ENCODE measurements at regions not wholly inside any gene's neighbourhood (a gene's known extent, or its start where the extent isn't known, plus 50 kb on each side); places are given as distances from the start of the nearest gene placed in this dataset.

- H3K9ac ChIP-seq (ENCODE audit: low read length) = no peak overlapping the region
- H3K9me3 ChIP-seq (ENCODE audit: low read length) = no peaks in the 10 kb centered on the region
- no peaks in the 10 kb centered on the region for H3K36me3 ChIP-seq (ENCODE audit: insufficient read depth, low read length)
- H3K4me1 ChIP-seq (ENCODE audit: insufficient read depth, low read length) = no peaks in the 10 kb centered on the region
- H3K4me3 ChIP-seq (ENCODE audit: low read depth in 1 of 2, low read length in 2 of 2) = no peak overlapping the region
- peaks cover 38 to 53% of the 10 kb centered on the region in 2 donors for H3K27me3 ChIP-seq (ENCODE audit: control insufficient read depth in 1 of 2, insufficient read depth in 2 of 2, low read length in 2 of 2)
- H3K27ac ChIP-seq (ENCODE audit: low read depth, low read length) = no peak overlapping the region
Observed at GRCh38 chr1:22352896-22353295, 98.8 kb upstream of the ZBTB40 start.

GRCh38 chr1:22359427-22359826, 92.2 kb upstream of the ZBTB40 start:
- H3K27ac ChIP-seq (ENCODE audit: low read depth, low read length) = no peak overlapping the region
- no peak overlapping the region for H3K4me3 ChIP-seq (ENCODE audit: low read depth in 1 of 2, low read length in 2 of 2)
- H3K36me3 ChIP-seq (ENCODE audit: insufficient read depth, low read length) = no peaks in the 10 kb centered on the region
- H3K9ac ChIP-seq (ENCODE audit: low read length) = no peak overlapping the region
- H3K9me3 ChIP-seq (ENCODE audit: low read length) = no peaks in the 10 kb centered on the region
- H3K27me3 ChIP-seq (ENCODE audit: control insufficient read depth in 1 of 2, insufficient read depth in 2 of 2, low read length in 2 of 2) = peaks cover 3 to 15% of the 10 kb centered on the region in 2 donors
- no peaks in the 10 kb centered on the region for H3K4me1 ChIP-seq (ENCODE audit: insufficient read depth, low read length)

GRCh38 chr1:22362626-22363402, 88.8 kb upstream of the ZBTB40 start:
- Histone ChIP-seq H3K4me1 (ENCODE audit: insufficient read depth, low read length) (no peaks in the 10 kb centered on the region), H3K4me3 (ENCODE audit: low read depth in 1 of 2, low read length in 2 of 2) (no peak overlapping the region), H3K9ac (ENCODE audit: low read length) (no peak overlapping the region), H3K9me3 (ENCODE audit: low read length) (no peaks in the 10 kb centered on the region), H3K27me3 (ENCODE audit: control insufficient read depth in 1 of 2, insufficient read depth in 2 of 2, low read length in 2 of 2) (peaks cover 0 to 9% of the 10 kb centered on the region in 2 donors), H3K27ac (ENCODE audit: low read depth, low read length) (no peak overlapping the region), H3K36me3 (ENCODE audit: insufficient read depth, low read length) (no peaks in the 10 kb centered on the region)

- no peaks in the 10 kb centered on the region for H3K36me3 ChIP-seq (ENCODE audit: insufficient read depth, low read length)
- H3K9me3 ChIP-seq (ENCODE audit: low read length) = no peaks in the 10 kb centered on the region
- no peaks in the 10 kb centered on the region for H3K4me1 ChIP-seq (ENCODE audit: insufficient read depth, low read length)
- H3K27ac ChIP-seq (ENCODE audit: low read depth, low read length) = no peak overlapping the region
- H3K27me3 ChIP-seq (ENCODE audit: control insufficient read depth in 1 of 2, insufficient read depth in 2 of 2, low read length in 2 of 2) = peaks cover 0 to 8% of the 10 kb centered on the region in 2 donors
- no peak overlapping the region for H3K9ac ChIP-seq (ENCODE audit: low read length)
- H3K4me3 ChIP-seq (ENCODE audit: low read depth in 1 of 2, low read length in 2 of 2) = no peak overlapping the region
Observed at GRCh38 chr1:22363403-22364325, 88.0 kb upstream of the ZBTB40 start.

- peaks cover 0 to 3% of the 10 kb centered on the region in 2 donors for H3K27me3 ChIP-seq (ENCODE audit: control insufficient read depth in 1 of 2, insufficient read depth in 2 of 2, low read length in 2 of 2)
- H3K36me3 ChIP-seq (ENCODE audit: insufficient read depth, low read length) = no peaks in the 10 kb centered on the region
- no peaks in the 10 kb centered on the region for H3K4me1 ChIP-seq (ENCODE audit: insufficient read depth, low read length)
- no peak overlapping the region for H3K9ac ChIP-seq (ENCODE audit: low read length)
- H3K9me3 ChIP-seq (ENCODE audit: low read length) = no peaks in the 10 kb centered on the region
- H3K4me3 ChIP-seq (ENCODE audit: low read depth in 1 of 2, low read length in 2 of 2) = no peak overlapping the region
- no peak overlapping the region for H3K27ac ChIP-seq (ENCODE audit: low read depth, low read length)
Observed at GRCh38 chr1:22364326-22364650, 87.4 kb upstream of the ZBTB40 start.

GRCh38 chr1:22364764-22365163, 86.9 kb upstream of the ZBTB40 start:
- Histone ChIP-seq H3K4me1 (ENCODE audit: insufficient read depth, low read length) (no peaks in the 10 kb centered on the region), H3K9ac (ENCODE audit: low read length) (no peak overlapping the region), H3K9me3 (ENCODE audit: low read length) (no peaks in the 10 kb centered on the region), H3K27ac (ENCODE audit: low read depth, low read length) (no peak overlapping the region), H3K27me3 (ENCODE audit: control insufficient read depth in 1 of 2, insufficient read depth in 2 of 2, low read length in 2 of 2) (peaks cover 0 to 3% of the 10 kb centered on the region in 2 donors), H3K36me3 (ENCODE audit: insufficient read depth, low read length) (no peaks in the 10 kb centered on the region), H3K4me3 (ENCODE audit: low read depth in 1 of 2, low read length in 2 of 2) (no peak overlapping the region)

GRCh38 chr1:22365331-22366295, 86.0 kb upstream of the ZBTB40 start:
- H3K9me3 ChIP-seq (ENCODE audit: low read length) = no peaks in the 10 kb centered on the region
- no peak overlapping the region for H3K4me3 ChIP-seq (ENCODE audit: low read depth in 1 of 2, low read length in 2 of 2)
- H3K36me3 ChIP-seq (ENCODE audit: insufficient read depth, low read length) = no peaks in the 10 kb centered on the region
- no peak overlapping the region for H3K9ac ChIP-seq (ENCODE audit: low read length)
- H3K27me3 ChIP-seq (ENCODE audit: control insufficient read depth in 1 of 2, insufficient read depth in 2 of 2, low read length in 2 of 2) = peaks cover 0 to 3% of the 10 kb centered on the region in 2 donors
- no peaks in the 10 kb centered on the region for H3K4me1 ChIP-seq (ENCODE audit: insufficient read depth, low read length)
- H3K27ac ChIP-seq (ENCODE audit: low read depth, low read length) = no peak overlapping the region

- Histone ChIP-seq H3K27ac (ENCODE audit: low read depth, low read length) (no peak overlapping the region), H3K9me3 (ENCODE audit: low read length) (no peaks in the 10 kb centered on the region), H3K4me1 (ENCODE audit: insufficient read depth, low read length) (no peaks in the 10 kb centered on the region), H3K9ac (ENCODE audit: low read length) (no peak overlapping the region), H3K27me3 (ENCODE audit: control insufficient read depth in 1 of 2, insufficient read depth in 2 of 2, low read length in 2 of 2) (peaks cover 0 to 3% of the 10 kb centered on the region in 2 donors), H3K4me3 (ENCODE audit: low read depth in 1 of 2, low read length in 2 of 2) (no peak overlapping the region), H3K36me3 (ENCODE audit: insufficient read depth, low read length) (no peaks in the 10 kb centered on the region)
Observed at GRCh38 chr1:22366346-22366745, 85.3 kb upstream of the ZBTB40 start.

- Histone ChIP-seq H3K9me3 (ENCODE audit: low read length) (no peaks in the 10 kb centered on the region), H3K9ac (ENCODE audit: low read length) (no peak overlapping the region), H3K27me3 (ENCODE audit: control insufficient read depth in 1 of 2, insufficient read depth in 2 of 2, low read length in 2 of 2) (no peaks in the 10 kb centered on the region), H3K4me1 (ENCODE audit: insufficient read depth, low read length) (no peaks in the 10 kb centered on the region), H3K4me3 (ENCODE audit: low read depth in 1 of 2, low read length in 2 of 2) (no peak overlapping the region), H3K27ac (ENCODE audit: low read depth, low read length) (no peak overlapping the region), H3K36me3 (ENCODE audit: insufficient read depth, low read length) (no peaks in the 10 kb centered on the region)
Observed at GRCh38 chr1:22368125-22368524, 83.5 kb upstream of the ZBTB40 start.

GRCh38 chr1:22369294-22370189, 82.1 kb upstream of the ZBTB40 start:
- no peak overlapping the region for H3K4me3 ChIP-seq (ENCODE audit: low read depth in 1 of 2, low read length in 2 of 2)
- no peaks in the 10 kb centered on the region for H3K9me3 ChIP-seq (ENCODE audit: low read length)
- H3K27me3 ChIP-seq (ENCODE audit: control insufficient read depth in 1 of 2, insufficient read depth in 2 of 2, low read length in 2 of 2) = no peaks in the 10 kb centered on the region
- H3K9ac ChIP-seq (ENCODE audit: low read length) = no peak overlapping the region
- no peak overlapping the region for H3K27ac ChIP-seq (ENCODE audit: low read depth, low read length)
- H3K4me1 ChIP-seq (ENCODE audit: insufficient read depth, low read length) = no peaks in the 10 kb centered on the region
- H3K36me3 ChIP-seq (ENCODE audit: insufficient read depth, low read length) = no peaks in the 10 kb centered on the region

Measured in muscle layer of colon (tissue), 2 donors.